ENCODE measurements at regions not wholly inside any gene's neighbourhood (a gene's known extent, or its start where the extent isn't known, plus 50 kb on each side); places are given as distances from the start of the nearest gene placed in this dataset.

GRCh38 chr5:38105801-38106200 lies 152.6 kb upstream of the EGFLAM start:
- TF ChIP-seq POLR2AphosphoS5 (IDR thresholded peaks at IDR 0.05): no peak
- TF ChIP-seq CTCF (IDR thresholded peaks at IDR 0.05): no peak
